GM19463 (cell line): ENCODE measurements at regions not wholly inside any gene's neighbourhood (a gene's known extent, or its start where the extent isn't known, plus 50 kb on each side); places are given as distances from the start of the nearest gene placed in this dataset.

ENCODE experiments used
- ATAC-seq: cut with Tn5 transposase; IDR thresholded peaks from one replicate; pipeline ENCODE4 v1.9.1; 2021; ENCODE audit warnings: mild to moderate bottlenecking, moderate library complexity; ENCODE audit not compliant: unreplicated experiment

DNA sequence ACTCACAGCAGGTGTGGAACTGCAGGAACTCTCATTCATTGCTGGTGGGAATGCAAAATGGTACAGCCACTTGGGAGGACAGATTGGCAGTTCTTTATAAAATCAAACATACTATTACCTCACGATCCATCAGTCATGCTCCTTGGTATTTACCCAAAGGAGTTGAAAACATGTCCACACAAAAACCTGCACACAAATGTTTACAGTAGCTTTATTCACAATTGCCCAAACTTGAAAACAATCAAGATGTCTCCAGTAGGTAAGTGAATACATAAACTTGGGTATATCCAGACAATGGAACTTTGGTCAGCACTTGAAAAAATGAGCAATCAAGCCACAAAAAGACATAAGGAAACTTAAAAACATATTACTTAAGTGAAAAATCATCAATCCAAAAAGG lies 215.5 kb downstream of the IRX1 start:
- no peak for ATAC-seq

GRCh38 chr5:3818624-3819023 lies 223.0 kb downstream of the IRX1 start:
- no peak for ATAC-seq

DNA sequence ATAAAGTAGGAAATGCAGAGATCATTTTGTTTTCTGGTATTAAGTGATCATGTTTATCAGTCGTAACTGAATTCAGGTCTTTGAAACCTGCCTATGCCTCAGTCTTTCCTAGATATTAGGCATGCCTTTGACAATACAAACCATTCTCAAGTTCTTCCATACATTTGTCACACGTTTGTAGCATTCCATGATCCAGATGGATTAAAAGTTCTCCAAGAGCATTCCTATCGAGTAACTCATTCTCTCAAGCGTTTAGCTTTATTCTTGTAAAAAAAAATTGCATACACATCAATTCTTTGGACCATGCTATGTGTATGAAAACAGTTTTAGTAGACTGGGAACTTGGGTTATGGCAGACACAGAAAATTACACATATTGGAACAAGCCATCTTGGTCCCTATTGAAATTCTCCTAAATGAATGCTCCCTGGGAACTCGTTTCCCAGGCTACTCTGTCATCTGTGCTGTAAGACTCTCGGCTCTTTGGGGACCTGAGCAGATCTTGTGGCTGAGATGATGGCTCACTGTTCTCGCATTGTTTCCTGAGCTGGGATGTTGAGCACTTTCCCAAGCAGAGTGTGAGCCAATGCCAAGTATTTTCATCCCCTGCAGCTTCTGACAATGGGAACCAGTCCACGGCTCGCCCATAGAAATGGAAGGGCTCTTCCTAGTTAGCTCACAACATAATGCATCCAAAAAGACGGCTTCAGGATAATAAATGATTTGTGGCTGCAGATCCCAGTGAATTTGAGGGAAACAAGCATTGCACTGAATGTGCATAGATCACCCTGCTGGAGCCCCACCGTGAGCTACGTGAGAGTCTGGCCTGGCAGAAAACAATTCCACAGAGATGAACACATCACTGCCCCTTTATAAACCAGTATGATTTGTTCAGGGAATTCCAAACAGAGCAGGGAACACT lies 230.2 kb downstream of the IRX1 start:
- ATAC-seq, result no peak

GRCh38 chr5:3827624-3828023 lies 232.0 kb downstream of the IRX1 start:
- no peak for ATAC-seq

GRCh38 chr5:3828761-3829160 lies 233.1 kb downstream of the IRX1 start:
- no peak for ATAC-seq

DNA sequence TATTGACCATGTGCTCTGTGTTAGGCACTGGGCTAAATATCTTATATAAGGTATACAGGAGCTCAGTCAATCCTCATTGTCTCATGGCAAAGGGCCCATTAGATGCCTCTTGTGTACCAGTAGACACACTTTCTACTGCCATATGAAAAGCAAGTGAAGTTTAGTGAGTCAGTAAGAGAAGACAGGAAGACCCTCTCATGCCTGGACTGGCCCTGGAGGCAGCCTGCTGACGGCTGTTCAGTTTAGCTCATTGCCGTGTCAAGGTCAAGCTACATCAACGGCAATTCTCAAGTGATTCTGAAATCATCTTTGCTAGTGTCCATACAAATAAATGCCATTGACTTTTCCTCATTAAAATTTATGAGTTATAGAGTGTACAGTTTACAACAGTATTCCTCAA lies 237.9 kb downstream of the IRX1 start:
- ATAC-seq, result no peak

- no peak for ATAC-seq
Observed at GRCh38 chr5:3835811-3836210, 240.2 kb downstream of the IRX1 start.

GRCh38 chr5:3836528-3836927 lies 240.9 kb downstream of the IRX1 start:
- no peak for ATAC-seq

DNA sequence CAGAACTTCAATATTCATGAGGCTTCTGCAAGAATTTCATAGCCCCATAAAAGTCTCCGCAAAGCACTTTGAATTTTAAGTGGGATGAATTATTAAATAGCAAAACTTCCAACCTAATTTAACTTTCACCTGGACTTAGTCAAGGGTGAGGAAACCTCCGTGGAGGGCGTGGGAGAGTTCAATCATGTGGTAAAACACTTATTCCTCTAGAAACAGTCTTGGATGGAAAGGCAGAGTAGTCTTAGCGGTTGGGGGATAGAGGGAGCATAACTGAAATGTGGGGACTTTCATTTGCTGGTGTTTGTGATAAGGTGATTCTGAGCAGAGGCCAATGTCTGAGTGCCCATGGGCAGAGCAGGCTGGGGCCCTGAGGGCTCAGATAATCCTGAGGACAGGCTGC lies 241.9 kb downstream of the IRX1 start:
- ATAC-seq, result no peak

GRCh38 chr5:3839151-3839550 lies 243.5 kb downstream of the IRX1 start:
- ATAC-seq, result no peak

DNA sequence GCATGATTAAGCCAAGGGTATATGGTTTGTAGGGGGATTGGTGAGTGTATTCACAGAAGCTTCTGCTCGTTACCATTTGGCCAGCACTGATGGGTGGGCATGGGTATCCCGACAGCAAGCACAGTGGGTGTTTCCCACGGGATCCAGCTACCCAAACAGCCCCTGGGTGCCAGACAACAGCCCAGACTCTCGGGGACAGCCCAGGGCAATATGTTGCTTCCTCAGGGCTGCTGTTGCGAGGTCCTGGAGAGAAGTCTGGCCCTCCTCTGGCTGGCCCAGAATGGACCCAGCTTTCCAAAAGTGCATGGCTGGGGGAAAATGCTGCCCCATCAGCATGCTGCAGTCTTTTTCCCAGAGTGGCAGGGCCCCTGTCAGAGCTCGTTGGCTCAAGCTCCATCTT lies 247.0 kb downstream of the IRX1 start:
- no peak for ATAC-seq

DNA sequence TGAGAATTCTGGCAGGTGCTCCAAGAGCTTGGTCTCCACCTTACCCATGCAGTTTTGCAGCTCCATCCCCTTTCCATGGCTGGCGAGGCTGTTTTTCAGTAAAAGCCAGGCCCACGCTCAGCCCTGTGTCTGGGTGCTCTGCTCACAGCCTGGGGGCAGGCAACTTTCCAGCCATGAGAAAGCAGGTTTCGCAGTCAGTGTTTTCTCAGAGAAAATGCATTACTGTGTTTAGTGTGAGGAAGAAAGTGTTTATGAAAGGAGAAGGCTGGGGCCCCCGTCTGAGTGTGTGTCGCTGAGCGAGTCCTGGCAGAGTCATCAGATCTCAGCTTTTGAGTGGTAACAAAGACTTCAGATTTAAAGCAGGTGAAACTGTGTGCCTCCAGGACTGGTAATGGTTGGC lies 248.1 kb downstream of the IRX1 start:
- no peak for ATAC-seq

DNA sequence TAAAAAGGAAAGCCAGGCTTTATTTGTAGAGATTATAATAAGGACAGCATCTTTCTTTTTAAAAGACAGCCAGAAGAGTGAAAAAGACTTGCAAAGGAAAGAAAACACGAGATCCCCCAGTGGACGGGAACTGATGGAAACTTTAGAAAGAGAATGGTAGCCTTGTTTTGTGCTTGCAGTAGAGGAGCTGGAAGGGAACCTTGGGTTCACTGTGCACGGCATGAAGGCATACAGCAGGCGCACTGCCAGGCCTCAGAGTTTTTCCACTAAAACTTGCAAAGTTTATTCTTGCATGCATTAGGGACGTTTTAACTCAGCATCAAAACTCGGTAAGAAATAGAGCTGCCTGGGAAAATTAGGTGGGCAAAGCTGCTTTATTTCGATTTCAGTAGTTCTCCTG lies 248.6 kb downstream of the IRX1 start:
- no peak for ATAC-seq

GRCh38 chr5:3845230-3845629 lies 249.6 kb downstream of the IRX1 start:
- no peak for ATAC-seq

DNA sequence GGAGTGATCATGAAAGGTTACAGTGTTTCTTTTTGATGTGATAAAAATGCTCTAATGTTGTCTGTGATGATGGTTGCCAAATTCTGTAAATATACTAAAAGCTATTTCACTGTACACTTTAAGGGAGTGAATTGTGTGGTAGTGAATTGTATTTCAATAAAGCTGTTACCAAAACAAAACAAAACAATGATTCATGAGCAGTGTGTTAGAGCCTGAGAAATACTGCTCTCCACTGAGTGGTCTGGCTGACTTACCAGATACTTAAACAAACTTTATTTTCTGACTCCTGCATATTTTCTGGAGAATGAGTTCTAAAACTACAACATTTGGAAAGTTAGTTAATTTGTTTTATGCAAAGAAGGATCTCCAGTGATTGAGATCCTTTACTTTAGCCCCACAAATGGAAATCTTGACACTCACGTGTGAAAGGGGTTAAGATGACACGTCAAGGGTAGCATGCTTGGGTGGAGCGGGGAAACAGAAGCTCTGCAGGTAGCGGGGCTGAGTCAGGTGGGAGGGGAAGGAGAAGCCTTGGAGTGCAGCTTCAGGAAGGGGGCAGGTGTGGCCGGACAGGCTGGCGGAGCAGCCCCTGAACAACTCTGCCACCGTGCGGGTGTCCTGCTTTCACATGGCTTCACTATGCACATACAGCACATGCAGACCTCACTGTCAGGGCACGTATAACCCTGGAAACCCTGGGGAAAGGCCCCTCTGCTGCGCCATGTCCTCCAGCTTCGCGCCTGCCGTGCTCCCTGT lies 256.7 kb downstream of the IRX1 start:
- ATAC-seq, result no peak

DNA sequence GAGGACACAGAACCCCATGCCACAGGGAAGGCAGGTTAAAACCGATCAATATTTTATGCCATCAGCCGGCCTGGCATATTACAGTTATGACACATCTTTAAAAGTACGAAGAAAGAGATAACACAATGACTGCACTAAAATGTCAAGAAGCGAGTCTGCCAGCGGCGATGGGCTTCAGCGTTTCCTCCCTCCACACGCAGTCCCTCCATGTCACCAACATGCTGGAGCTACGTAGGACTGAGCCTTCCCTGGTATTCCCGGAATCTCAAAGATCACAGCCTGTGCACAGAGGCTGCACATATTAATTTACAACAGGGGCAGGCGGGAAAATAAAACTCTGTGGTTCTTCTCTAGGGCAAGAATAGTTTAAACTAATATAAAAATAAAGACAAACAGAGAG lies 257.7 kb downstream of the IRX1 start:
- ATAC-seq, result no peak

- no peak for ATAC-seq
Observed at GRCh38 chr5:3854188-3854821, 258.7 kb downstream of the IRX1 start.

DNA sequence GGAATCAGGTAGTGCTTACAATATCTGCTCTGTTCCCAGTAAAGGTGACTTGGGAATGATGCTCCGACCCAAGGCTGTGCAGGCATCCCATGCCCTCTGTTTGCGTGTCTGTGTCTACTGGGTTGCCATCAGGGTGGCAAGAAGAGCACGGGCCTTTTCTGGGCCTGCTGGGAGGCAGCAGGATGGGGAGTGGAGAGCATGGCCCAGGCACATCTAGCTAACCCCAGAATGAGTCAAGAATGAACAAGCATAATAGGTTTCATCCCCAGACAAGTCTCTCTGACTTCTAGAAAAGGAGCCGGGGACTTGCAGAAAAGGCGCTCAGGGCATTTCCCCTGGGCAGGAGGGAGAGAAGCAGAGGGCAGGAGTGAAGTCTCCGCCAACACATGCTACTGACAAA lies 260.4 kb downstream of the IRX1 start:
- no peak for ATAC-seq

DNA sequence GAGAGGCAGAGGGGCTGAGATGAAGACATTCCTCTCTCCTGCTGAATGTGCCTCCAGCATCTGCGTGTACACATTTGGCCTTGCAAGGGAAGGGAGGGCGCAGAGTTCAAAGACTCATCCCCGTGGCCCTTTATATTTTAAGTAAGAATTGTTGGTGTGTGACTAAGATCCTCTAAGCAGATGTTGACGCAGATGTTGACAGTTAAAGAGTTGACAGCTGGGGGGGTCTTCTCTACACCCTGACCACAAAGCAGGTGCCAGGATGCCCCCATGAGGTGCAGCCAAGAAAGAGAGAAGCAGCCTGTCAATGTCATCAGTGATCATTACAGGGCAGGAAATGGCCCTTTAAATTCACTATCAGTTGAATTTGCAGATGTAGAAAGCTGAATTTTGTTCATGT lies 262.9 kb downstream of the IRX1 start:
- no peak for ATAC-seq

GRCh38 chr5:3862906-3863305 lies 267.3 kb downstream of the IRX1 start:
- ATAC-seq, result no peak

DNA sequence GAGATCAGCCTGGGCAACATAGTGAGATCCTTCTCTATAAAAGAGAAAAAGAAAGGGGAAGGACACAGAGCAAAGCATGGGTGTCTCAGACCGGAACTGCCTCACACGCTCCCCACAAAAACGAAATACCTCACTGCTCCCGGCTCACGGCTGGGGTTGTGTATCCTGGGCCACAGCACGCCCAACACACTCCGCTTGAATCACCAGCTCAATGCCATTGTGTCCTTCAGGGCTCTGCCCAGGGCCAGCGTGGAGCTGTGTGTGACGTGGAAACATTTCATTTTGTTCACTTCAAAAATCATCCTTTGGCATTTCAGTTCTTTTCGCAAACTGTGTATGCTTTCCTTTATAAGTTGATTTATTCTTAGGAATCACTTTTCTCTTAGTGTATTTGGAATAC lies 279.5 kb downstream of the IRX1 start:
- ATAC-seq, result no peak

GRCh38 chr5:3878267-3878666 lies 282.6 kb downstream of the IRX1 start:
- no peak for ATAC-seq
